ENCODE measurements at regions not wholly inside any gene's neighbourhood (a gene's known extent, or its start where the extent isn't known, plus 50 kb on each side); places are given as distances from the start of the nearest gene placed in this dataset.
"Not testable (repeated sequence)": the region's sequence is repeated elsewhere in the genome, so short reads cannot be mapped to it uniquely, and the experiment has no call there.

DNA sequence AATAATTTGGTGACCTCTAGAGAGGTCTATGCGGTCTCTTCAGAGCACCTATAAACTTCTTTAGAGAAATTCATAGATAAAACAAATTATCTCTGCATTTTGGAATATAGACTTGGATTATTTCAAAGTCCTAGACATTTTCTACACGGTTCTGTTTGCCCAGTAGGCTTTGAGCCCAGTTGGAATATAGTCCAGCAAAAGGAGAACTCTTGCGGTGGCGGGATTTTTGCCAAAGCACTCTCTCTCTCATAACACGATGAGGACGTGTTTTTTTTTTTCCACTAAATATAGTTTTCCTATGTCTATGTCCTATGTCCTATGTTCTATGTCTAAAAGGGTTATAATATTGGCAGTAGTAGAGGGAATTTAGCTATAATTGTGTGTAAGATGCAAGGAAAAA is 164.9 kb upstream of the AGR3 start:
- DNase-seq (ENCODE audit: low spot score): no peak

DNA sequence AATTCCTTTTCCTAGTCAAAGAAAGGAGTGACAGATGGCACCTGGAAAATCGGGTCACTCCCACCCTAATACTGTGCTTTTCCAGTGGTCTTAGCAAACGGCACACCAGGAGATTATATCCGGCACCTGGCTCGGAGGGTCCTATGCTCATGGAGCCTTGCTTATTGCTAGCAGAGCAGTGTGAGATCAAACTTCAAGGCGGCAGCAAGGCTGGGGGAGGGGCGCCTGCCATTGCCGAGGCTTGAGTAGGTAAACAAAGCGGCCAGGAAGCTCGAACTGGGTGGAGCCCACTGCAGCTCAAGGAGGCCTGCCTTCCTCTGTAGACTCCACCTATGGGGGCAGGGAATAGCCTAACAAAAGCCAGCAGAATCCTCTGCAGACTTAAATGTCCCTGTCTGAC is 171.4 kb upstream of the AGR3 start:
- DNase-seq (ENCODE audit: low spot score): not testable (repeated sequence)

DNA sequence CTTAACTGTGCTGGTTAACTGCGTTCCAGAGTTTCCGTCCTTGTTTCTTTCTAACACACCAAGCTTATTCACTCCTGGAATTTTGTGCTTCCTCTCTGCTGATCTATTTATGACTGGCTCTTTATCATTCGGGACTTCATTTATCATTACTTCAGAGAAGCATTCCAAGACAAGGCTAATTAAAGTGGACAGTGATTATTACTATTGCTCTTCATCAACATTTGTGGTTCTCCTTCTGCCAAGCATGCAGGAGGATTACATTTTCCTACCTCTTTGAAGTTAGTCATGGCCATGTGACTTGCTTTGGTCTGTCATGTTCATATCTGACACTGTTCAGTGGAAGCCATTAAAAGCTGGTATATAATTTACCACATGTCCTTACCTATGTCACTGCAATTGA is 172.4 kb upstream of the AGR3 start:
- DNase-seq (ENCODE audit: low spot score): no peak

DNA sequence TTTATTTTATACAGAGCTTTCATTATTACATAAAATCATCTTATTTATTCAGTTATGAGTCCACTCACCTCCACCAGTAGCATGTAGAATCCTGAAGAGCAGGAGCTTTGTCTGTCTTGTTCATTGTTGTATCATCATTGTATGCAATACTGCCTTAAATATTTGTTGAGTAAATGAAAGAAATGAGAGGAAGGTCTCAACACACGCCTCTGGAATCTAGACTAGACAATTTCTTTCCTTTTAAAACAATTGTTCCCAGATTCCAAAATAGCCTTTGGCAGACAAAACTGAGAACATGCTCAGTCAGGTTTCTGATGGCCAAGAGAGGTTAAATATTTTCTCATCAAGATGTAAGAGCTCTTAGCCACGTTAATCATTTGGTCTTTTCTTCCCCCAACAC is 173.1 kb upstream of the AGR3 start:
- DNase-seq (ENCODE audit: low spot score): no peak

DNA sequence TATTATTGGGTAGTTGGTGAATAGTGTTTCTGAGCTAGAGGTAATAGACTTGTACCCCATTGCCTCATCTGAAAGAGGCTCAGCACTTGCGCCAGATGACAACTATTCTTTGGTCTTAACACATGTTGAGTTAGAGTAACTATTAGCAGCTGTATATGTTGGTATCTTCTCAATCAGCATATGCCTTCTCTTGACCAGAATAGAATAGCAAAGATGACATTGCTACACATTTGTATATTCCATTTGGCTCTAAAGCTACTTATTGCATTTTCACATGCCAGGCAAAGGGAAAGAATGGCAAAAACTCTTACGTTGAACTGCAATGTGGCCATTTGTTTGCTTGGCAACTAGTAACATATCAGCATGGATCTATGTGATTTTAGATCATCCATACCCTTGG is 173.8 kb upstream of the AGR3 start:
- no peak for DNase-seq (ENCODE audit: low spot score)

DNA sequence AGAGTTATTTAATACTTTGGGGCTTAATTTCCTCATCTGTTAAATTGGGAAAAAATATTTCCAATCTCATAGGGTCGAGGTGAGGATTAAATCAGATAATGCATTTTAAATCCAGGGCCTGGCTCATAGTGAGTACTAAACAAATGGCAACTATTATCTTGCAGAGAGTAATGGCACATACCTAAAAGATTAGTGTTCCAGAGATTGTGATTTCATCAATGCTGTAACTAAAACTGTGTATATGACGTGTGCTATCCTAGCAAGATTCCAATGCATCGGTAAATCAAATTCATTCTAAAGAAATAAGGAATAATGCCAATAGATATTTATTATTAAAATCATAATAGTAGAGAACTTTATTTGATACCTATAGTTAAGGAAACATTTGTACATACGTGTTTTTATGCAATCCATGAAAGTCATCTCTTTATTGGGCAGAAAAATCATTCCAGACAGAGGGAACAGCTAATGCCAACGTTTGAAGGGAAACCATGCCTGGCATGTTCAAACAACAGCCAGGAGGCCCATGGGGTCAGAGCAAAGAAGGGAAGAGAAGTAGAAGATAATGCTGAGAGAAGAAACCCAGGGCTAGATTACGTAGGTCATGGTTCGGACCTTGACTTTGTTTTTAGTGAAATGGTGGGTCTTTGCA is 174.8 kb upstream of the AGR3 start:
- DNase-seq (ENCODE audit: low spot score): no peak

DNA sequence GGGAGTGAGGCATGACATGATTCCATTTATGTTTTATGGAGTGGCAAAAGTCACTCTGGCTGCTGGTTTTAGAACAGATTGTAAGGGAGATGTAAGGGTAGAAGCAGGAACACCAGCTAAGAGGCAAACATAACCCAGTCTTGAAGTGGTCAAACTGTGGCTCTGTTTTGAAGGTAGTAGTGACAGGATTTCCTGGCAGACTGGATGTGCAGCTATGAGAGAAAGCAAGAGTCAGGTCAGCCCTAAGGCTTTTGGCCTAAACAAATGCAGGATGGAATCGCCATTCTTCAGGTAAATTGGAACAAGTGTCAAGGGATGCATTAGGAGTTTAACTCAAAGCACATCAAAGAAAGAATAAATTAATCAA is 175.3 kb upstream of the AGR3 start:
- DNase-seq (ENCODE audit: low spot score): no peak

DNA sequence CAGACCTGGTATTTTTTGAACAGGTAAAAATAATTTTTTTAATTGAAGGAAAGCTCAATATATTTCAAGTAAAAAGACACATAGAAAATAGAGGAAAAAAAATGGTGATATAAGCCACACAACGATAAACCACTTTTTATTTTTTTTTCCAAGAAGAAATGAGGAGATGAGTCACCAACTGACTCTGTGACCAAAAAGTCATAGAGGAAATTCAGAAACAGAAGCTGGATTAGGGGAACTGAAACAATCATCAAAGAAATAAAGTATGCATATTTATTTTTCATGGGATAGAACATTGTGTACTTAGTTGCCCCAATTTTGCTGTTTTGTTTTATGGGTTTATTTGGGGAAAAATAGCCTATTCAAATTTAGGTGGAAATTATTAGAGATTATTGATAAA is 176.8 kb upstream of the AGR3 start:
- DNase-seq (ENCODE audit: low spot score): no peak

DNA sequence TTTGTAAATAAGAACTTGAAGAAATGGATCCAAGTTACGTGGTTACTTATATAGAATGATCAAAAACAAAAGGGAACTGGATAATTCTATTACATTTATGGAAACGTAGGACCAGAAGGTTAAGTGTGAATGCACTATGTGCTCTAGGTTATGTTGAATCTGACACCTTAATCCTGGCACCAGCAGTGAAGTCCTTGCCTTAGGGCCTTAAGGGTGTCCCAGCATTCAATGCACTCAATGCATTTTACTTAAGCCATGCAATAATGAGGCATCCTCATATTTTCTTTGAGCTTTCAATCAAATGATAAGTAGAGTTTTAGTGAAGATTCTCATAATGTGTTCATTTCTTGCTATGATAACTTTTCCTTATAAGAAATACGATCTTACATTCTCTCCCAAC is 178.3 kb upstream of the AGR3 start:
- DNase-seq (ENCODE audit: low spot score): no peak

DNA sequence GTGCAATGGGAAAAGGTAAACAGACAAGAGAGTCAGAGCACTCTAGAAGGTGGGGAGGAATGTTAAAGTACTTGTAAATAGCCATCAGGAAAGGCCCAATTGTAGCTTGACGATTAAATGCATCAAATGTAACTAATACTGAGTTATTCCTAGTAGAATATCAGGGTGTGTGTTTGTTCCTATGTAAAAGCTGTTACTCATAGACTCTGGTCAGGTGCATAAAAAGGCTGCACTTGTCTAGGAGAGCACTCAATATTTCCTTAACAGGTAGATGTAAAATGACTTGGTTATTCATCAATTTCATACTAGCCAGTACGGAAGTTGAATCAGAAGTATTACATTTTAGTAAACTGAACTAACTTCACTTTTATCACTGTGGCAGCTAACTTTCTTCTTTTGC is 179.7 kb upstream of the AGR3 start:
- no peak for DNase-seq (ENCODE audit: low spot score)

DNA sequence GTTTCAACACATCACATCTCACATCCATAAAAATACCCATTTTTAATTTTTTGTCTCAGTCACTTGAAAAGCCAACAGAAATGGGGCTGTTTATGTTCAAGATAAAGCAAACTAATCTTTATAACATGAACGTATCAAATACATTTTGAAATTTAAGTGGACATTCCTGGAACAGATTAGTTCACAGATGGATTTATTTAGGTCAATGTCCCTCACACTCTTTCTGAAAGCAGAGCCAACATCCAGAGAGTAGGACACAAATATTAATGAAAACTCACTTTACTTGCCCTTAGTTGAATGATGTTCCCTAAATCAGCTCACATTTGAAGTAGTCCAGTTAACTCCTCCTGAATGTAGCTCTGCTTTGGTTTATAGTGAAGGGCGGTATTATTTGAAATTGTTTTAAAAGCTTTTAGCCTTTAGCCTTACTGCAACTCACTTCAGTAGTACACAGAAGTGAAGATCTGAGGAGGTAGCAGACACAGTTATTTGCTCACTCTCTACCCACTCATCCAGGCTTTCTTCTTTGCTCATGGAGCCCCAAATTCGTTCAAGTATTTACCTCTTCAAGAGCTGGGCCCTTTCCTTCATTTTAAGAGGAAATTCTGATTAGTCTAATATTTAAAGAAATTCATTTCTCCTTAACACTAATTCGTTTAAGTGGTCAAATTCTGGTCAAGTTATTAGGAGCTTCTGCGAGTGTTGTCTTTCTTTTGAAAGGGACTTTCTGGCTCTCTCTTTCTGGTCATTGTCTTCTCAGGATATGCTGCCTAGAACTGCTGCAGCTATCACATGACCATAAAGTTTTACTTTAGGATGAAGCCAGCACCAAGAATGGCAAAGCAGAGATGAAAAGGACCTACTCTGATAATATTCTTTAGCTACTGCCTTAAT is 180.6 kb upstream of the AGR3 start:
- DNase-seq (ENCODE audit: low spot score): no peak

DNA sequence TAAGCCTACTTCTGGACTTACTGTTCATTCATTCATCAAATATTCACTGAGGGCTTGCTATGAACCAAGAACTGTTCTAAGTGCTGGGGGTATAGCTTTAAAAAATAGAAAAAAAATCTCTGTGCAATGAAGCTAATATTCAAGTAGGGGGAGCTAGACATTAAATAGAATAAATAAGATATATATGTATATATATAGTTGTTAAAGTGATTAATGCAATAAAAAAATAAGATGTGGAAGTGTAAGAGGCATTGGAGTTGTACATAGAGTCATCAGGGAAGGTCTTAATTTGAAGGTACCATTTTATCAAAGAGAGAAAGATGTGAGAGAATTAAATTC is 181.2 kb upstream of the AGR3 start:
- DNase-seq (ENCODE audit: low spot score): no peak

DNA sequence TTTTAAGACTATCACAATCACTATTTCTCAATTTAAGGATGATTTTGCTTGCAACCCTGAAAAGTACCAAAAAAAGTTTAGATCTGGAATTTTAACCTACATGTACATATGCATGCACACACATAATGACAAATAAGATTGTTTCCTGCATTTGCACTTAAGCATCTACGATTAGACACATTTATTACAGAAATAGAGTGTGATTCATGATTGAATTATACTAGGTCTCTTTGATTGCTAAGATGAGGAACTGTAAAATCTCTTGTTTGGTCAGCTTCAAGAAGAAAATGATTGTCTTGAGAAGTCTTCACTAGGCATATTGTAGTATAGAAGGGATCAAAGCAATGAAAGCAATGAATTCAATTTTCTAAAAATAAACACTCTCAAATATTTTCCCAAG is 185.9 kb upstream of the AGR3 start:
- DNase-seq (ENCODE audit: low spot score): no peak

DNA sequence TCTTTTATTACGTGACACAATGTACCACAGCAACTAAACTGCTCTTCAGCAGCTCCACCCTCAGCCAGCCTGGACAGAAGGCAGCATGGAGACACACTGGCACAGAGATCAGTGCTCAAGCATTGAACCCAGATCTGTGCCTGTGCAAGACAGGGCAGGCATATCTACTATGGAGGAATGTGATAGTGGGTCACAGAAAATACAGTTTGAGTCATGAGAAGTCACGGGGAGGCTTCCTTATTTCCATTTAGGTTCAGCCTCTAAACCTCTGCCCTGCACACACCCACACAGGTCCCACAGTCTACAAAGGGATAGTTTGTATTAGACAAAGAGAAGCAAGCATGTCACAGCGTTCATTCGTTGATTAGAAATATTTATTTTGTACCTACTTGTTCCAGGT is 187.4 kb upstream of the AGR3 start:
- peak; percentile 62 for DNase-seq (ENCODE audit: low spot score)

DNA sequence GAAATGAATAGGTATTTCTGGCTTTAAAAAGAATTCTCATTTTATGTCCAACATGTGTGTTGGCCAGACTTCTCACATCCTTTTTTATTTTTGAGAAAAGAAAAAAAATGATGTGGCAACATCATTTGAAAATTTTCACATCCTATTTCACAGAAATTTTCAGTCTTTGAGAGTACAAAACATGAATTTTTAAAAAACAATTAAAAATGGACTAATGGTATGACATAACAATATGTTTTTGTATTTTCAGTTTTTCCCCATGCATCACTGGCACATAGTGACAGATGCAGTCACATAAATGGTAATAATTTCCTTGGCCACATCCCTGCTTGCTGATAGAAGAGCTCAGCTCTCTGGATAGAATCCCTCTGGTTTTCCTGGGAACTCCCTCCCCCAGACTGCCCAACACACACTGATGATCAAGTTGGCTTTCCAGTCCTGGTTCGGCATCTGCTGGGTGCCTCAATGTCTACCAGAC is 188.5 kb upstream of the AGR3 start:
- DNase-seq (ENCODE audit: low spot score): no peak

DNA sequence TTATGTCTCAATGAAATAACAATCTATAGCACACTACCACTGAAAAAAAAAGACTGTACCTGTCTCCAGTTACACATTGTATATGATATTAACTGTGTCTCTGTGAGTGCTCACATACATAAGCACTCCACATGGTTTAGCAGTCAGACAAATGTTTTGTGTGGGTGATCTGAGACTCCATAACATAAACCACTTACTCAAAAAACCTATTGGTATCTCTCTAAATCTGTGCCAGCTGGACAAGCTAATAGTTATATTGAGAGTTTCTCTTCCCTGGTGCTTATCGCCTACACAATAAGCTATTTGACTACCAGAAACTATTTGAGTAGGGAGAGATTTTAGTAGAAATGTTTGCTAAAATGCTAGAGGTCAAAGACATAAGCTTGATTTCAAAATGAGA is 190.1 kb upstream of the AGR3 start:
- DNase-seq (ENCODE audit: low spot score): no peak

DNA sequence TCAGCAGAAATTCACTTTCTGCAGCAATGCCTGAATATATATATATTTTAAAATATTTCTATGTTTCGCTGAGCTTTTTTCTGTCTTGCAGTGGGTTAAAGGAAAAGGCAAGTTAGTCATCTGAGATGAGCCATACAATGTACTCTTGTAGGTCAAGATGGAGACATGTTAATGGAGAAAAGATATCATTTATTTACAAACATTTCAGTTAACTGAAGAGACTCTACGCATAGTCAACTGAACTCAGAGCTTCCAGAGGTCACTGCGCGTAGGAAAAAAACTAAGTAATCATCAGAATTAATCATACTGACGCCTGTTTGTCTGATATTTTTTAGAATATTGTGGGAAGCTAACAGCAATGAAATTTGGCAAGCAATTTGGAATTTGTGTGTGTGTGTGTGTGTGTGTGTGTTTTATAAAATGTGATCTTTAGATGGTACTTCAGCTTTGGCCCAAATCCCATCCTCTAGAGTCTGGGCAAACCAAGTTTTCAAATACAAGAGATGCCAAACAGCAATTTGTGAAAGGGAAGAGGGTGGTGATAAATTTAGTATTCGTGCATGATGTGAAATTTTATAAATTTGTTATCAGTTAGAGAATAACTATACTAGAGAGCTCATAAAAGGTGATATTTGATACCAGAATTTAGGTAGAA is 193.9 kb upstream of the AGR3 start:
- DNase-seq (ENCODE audit: low spot score): no peak

DNA sequence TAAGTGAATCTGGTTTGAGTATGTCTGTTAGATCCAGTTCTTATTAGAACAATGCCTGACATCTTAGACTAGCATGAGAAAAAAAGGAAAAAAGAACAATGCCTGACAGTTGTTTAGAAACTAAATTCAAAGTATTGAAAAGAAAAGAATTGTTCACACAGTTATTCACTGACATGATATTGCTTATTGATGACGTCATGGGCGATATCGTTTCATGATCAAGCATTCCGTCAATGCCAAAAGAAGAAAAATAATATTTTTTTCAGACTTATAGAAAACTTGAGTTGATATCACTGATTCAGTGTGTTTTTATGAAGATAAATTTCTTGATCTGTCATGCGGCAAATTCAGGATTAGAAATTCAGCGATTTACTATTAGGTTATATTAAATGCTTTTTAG is 196.5 kb upstream of the AGR3 start:
- DNase-seq (ENCODE audit: low spot score): no peak

DNA sequence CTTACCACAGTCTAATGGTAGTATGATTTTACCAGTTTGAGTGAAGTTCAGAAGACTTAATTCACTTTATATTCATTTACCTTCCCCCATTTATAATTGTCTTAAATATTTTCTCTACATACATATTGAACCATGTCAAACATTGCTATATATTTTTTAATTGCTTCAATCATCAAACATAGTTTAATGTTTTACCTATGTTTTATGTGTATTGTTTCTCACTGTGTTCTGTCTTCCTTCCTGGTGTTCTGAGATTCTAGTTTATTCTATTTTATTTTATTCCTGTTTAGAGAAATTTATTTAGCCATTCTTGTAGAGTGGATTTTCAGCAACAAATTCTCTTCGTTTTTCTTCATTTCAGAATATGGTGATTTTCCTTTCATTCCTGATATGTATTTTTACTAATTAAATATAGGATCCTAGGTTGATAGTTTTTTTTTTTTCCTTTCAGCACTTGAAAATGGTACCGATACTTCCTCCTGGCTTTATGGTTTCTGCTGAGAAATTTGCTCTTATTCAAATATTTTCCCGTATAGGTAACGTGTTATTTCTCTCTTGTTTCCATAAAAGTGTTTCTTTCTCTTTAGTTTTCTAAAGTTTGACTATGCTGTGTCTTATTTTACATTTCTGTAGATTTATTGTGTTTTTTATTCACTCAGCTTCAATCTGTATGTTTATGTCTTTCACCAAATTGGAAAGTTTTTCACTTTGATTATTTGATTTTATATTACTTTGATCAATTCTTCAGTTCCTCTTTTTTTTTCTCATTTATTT is 201.8 kb upstream of the AGR3 start:
- no peak for DNase-seq (ENCODE audit: low spot score)

DNA sequence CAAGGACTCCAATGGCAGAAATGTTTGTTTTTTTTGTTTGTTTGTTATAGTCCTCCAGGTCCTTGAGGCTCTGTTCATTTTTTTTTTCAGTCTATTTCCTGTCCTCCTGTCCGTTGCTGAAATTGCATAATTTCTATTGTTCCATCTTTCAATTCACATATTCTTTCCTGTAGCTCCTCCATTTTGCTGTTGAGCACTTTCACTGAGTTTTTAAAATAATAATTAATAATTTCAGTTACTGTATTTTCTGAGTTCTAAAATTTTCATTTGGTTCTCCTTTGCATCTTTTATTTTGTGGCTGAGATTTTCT is 202.3 kb upstream of the AGR3 start:
- no peak for DNase-seq (ENCODE audit: low spot score)

DNA sequence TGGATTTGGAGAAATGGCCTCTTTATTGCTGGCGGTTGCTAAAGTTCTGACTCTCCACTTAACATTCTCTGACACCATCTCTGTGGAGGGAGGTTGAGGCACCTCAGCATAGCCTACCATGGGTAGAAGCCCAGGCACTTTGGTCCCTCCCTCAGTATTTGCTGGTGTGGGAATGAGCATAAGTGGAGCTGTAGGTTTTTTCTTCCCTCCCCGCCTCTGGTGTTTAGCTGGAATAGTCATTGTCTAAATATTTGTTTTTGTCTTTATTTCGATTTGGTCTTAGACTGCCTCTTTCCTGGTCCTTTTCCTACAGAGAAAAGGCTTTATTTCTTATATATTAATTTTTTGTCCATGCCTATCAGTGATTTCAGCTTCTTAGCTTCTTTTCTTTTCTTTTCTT is 203.4 kb upstream of the AGR3 start:
- no peak for DNase-seq (ENCODE audit: low spot score)

DNA sequence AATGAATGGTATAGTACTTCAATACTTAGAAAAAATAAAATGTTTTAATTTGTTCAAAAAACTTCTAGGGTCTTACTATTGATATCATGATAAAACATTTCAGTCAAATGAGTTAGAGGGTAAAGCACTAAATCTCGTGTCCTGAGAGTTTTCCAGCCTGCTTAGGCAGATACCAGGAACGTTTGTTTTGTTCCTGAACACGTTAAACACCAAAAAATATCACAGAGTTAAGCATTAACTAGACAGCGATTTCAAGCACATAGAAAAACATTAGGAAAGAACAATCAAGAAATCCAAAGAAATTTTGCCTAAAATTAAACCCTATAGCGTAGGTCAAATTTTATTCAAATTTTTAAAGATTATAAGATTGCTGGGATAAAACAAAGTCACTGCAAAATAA is 204.6 kb upstream of the AGR3 start:
- DNase-seq (ENCODE audit: low spot score): no peak

DNA sequence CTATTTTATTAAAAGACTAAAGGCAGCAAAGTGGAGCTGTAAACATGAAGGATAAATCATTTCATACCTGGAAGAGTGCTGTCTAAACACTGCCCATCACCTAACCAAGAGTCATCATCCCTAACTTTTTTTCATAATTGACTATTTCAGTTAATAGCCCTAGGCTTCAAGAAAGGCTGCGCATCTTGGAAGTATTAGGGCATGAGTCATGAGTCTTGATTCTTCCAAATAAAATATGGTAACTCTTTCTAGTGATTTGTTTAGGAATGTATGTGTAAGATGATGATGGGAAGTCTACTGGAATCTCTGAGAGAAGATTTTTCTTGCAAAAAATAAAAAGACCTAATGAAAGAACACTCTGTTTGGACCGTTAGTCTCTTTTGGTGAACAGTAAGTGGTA is 207.7 kb upstream of the AHR start:
- DNase-seq (ENCODE audit: low spot score): no peak

All from ureter (tissue), 1 donor.